Suprapubic skin (tissue), 4 donors: ENCODE measurements at regions not wholly inside any gene's neighbourhood (a gene's known extent, or its start where the extent isn't known, plus 50 kb on each side); places are given as distances from the start of the nearest gene placed in this dataset.

Experiments
- DNase-seq, 2 donors: peaks; one replicate each; pipeline ENCODE4 v3.0.0-alpha.2; 2019; ENCODE audit warnings: low spot score in 2 of 2
- H3K27ac ChIP-seq: fragments of 200-600 bp; sonication (generic); one replicate; pipeline ENCODE4 v1.5.1; 2019
- H3K27me3 ChIP-seq: fragments of 200-600 bp; sonication (generic); one replicate; pipeline ENCODE4 v1.5.1; 2019
- H3K36me3 ChIP-seq: fragments of 200-600 bp; sonication (generic); one replicate; pipeline ENCODE4 v1.5.1; 2019
- H3K4me1 ChIP-seq: fragments of 200-600 bp; sonication (generic); one replicate; pipeline ENCODE4 v1.5.1; 2019
- H3K4me3 ChIP-seq: fragments of 200-600 bp; sonication (generic); one replicate; pipeline ENCODE4 v1.5.1; 2019; ENCODE audit warnings: mild to moderate bottlenecking
- H3K9me3 ChIP-seq: fragments of 200-600 bp; sonication (generic); one replicate; pipeline ENCODE4 v1.5.1; 2019
- EP300 ChIP-seq: sonication (generic); formaldehyde crosslinking; IDR thresholded peaks from one replicate; pipeline ENCODE4 v1.6.1; 2017; ENCODE audit warnings: antibody characterized with exemption
- POLR2A ChIP-seq, 2 donors: fragments of 450-650 bp; IDR thresholded peaks; one replicate each; pipeline ENCODE4 v1.6.1; 2017; ENCODE audit warnings: antibody characterized with exemption in 2 of 2, mild to moderate bottlenecking in 2 of 2, moderate library complexity in 2 of 2
- POLR2AphosphoS5 ChIP-seq, 3 donors: sonication (generic); formaldehyde crosslinking; IDR thresholded peaks; one replicate each; pipeline ENCODE4 v1.6.1; 2017; ENCODE audit warnings: antibody characterized with exemption in 3 of 3
- WGBS: methylation state at CpG from one replicate; pipeline ENCODE4 v1.1.5; 2018; 5-methylcytosine and 5-hydroxymethylcytosine counted together
- TF ChIP-seq, protein P1 (sequence below), 2 donors: fragments of 200-600 bp in 1 of 2; fragments of 450-650 bp in 1 of 2; sonication (generic) in 1 of 2; IDR thresholded peaks; one replicate each; pipeline ENCODE4 v1.5.1; 2016 to 2019; ENCODE audit warnings: antibody characterized with exemption in 2 of 2, mild to moderate bottlenecking in 1 of 2, moderate library complexity in 1 of 2

DNA sequence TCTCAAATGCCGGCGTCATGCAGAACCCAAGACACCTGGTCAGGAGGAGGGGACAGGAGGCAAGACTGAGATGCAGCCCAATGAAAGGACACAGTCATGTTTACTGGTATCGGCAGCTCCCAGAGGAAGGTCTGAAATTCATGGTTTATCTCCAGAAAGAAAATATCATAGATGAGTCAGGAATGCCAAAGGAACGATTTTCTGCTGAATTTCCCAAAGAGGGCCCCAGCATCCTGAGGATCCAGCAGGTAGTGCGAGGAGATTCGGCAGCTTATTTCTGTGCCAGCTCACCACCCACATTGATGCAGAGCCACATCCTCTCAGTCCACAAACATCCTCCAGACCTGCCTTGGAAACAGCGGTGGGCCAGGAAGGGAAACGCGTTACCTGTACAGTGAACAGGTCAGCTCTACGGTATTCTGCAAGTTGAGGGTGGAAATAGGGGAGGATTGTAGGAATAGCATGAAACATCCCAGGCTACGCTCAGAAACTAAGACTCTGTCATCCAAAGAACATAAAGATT lies 133.1 kb upstream of the PRSS1 start:
- 67% methylated on average over 11 of the region's 11 CpGs for WGBS

DNA sequence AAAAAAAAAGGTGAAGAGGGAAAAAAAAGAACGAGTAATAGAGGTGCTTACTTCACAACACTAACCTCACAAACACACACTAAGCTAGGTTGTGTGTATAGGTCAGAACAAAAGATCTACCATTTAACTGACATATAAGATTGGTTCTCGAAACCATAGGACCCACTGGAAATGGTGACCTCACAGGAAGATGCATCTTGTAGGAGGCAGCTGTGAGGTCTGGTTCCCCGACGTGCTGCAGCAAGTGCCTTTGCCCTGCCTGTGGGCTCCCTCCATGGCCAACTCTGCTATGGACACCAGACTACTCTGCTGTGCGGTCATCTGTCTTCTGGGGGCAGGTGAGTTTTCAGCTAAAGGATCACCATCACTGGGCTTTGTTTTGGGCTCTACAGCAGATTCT lies 133.8 kb upstream of the PRSS1 start:
- Histone ChIP-seq H3K9me3 (no peaks in the 10 kb centered on the region), H3K36me3 (no peaks in the 10 kb centered on the region), H3K27me3 (peaks cover 16% of the 10 kb centered on the region), H3K27ac (no peak overlapping the region), H3K4me3 (no peak overlapping the region), H3K4me1 (no peaks in the 10 kb centered on the region)
- no peak for DNase-seq
- WGBS = 75% methylated on average over 5 of the region's 5 CpGs
- TF ChIP-seq POLR2A (IDR thresholded peaks at IDR 0.05) = no peak
- TF ChIP-seq, protein P1, sequence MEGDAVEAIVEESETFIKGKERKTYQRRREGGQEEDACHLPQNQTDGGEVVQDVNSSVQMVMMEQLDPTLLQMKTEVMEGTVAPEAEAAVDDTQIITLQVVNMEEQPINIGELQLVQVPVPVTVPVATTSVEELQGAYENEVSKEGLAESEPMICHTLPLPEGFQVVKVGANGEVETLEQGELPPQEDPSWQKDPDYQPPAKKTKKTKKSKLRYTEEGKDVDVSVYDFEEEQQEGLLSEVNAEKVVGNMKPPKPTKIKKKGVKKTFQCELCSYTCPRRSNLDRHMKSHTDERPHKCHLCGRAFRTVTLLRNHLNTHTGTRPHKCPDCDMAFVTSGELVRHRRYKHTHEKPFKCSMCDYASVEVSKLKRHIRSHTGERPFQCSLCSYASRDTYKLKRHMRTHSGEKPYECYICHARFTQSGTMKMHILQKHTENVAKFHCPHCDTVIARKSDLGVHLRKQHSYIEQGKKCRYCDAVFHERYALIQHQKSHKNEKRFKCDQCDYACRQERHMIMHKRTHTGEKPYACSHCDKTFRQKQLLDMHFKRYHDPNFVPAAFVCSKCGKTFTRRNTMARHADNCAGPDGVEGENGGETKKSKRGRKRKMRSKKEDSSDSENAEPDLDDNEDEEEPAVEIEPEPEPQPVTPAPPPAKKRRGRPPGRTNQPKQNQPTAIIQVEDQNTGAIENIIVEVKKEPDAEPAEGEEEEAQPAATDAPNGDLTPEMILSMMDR (IDR thresholded peaks at IDR 0.05) = no peak
- TF ChIP-seq EP300 = no peak
- no peak for TF ChIP-seq POLR2AphosphoS5 (IDR thresholded peaks at IDR 0.05)

More for the DNA sequence above, 133.1 kb upstream of the PRSS1 start:
- Histone ChIP-seq H3K4me1 (no peaks in the 10 kb centered on the region), H3K27ac (no peak overlapping the region), H3K27me3 (peaks cover 16% of the 10 kb centered on the region), H3K4me3 (no peak overlapping the region), H3K9me3 (no peaks in the 10 kb centered on the region), H3K36me3 (no peaks in the 10 kb centered on the region)
- no peak for DNase-seq
- no peak for TF ChIP-seq EP300
- TF ChIP-seq POLR2AphosphoS5 (IDR thresholded peaks at IDR 0.05) = no peak
- TF ChIP-seq, protein P1 (IDR thresholded peaks at IDR 0.05) = no peak

DNA sequence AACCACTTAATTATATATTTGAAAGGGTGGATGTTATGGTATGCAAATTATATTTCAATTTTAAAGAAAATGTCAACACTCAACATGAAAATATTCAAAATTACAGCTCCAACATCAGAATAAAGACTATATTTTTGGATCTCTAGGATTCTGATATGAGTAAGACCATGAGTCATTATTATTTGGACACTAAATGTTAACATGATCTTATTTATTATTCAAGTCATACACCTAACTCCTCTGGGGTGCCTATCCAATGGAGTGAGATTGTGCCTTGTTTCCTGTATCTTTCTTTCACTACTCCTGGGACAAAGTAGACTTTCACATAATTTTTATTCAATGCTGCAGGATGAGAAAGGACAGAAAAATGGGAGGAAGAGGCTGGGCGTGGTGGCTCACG lies 135.2 kb upstream of the PRSS1 start:
- peaks cover 13% of the 10 kb centered on the region for H3K27me3 ChIP-seq
- no peaks in the 10 kb centered on the region for H3K9me3 ChIP-seq
- WGBS = 95% methylated on average over 2 of the region's 2 CpGs
- no peaks in the 10 kb centered on the region for H3K4me1 ChIP-seq
- no peak for DNase-seq
- no peaks in the 10 kb centered on the region for H3K36me3 ChIP-seq
- no peak overlapping the region for H3K4me3 ChIP-seq
- H3K27ac ChIP-seq = no peak overlapping the region
- TF ChIP-seq, protein P1 (IDR thresholded peaks at IDR 0.05) = no peak
- TF ChIP-seq EP300 (no peak), POLR2A (IDR thresholded peaks at IDR 0.05) (no peak), POLR2AphosphoS5 (IDR thresholded peaks at IDR 0.05) (no peak)

DNA sequence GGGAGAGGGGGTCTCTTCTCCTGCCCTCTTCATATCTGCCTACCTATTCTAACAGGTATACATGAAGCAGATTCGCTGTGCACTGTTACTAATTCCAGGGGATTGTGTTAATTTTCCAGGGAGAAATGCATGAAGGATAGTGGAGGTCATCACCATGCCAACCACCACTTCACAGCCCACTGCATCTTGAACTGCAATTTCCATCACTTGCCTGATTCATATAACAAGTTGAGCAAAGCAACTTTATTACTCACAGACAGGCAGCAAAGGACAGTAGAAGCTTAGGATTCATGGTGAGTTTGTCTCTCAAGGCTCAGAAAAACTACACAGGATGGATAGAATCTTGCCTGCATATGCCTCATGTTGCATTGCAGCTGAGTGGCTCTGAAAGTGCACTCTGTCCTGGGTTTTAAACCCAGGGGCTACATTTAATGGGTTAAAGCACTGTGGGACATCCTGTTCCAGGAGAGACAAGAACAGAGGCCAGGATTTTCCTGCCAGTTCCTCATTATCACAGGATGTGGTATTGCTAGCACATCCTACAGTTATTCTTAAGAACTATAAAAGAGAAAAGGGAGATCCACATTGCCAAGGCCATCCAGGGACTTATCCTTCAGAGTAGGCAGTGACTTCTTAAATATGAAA lies 136.9 kb upstream of the PRSS1 start:
- no peak overlapping the region for H3K4me3 ChIP-seq
- no peaks in the 10 kb centered on the region for H3K36me3 ChIP-seq
- WGBS = 55% methylated on average over 1 of the region's 1 CpG
- no peaks in the 10 kb centered on the region for H3K9me3 ChIP-seq
- no peak for DNase-seq
- H3K27ac ChIP-seq = no peak overlapping the region
- TF ChIP-seq EP300 = no peak
- TF ChIP-seq, protein P1 (IDR thresholded peaks at IDR 0.05) = no peak
- no peak for TF ChIP-seq POLR2A (IDR thresholded peaks at IDR 0.05)
- no peaks in the 10 kb centered on the region for H3K4me1 ChIP-seq
- H3K27me3 ChIP-seq = peaks cover 9% of the 10 kb centered on the region

DNA sequence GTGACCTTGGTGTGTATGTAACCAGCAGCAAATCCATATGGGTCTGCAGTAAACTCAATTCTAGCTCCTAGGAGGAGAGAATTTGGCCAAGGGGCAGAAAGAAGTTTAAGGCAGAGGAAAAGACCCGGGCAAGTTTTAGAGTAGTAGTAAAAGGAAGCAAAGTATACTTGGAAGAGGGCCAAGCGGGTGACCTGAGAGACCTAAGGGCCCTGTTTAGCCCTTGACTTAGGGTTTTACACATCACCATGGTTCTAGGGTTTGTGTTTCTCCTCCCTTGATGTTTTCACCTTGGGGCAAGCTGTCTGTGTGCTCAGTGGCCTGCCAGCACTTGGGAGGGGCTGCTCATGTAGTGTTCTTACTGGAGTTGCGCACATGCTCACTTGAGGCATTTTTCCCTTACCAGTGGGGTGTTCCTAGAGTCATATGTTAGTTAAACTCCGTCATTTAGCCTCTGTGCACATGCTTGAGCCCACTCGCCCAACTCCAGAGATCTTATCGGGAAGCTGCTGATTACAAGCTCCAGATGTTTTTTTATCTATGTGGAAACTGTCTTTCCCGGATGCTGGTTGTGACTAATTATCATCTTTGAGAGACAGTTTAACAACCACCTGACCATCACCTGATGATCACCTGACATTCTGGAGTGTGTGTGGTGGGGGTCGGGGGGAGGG lies 137.6 kb upstream of the PRSS1 start:
- Histone ChIP-seq H3K36me3 (no peaks in the 10 kb centered on the region), H3K4me3 (no peak overlapping the region), H3K27ac (no peak overlapping the region), H3K27me3 (peaks cover 9% of the 10 kb centered on the region), H3K9me3 (no peaks in the 10 kb centered on the region), H3K4me1 (no peaks in the 10 kb centered on the region)
- no peak for TF ChIP-seq POLR2A (IDR thresholded peaks at IDR 0.05)
- TF ChIP-seq, protein P1 (IDR thresholded peaks at IDR 0.05) = no peak
- TF ChIP-seq EP300 = no peak
- no peak for TF ChIP-seq POLR2AphosphoS5 (IDR thresholded peaks at IDR 0.05)
- no peak for DNase-seq
- WGBS = 45% methylated on average over 8 of the region's 8 CpGs
